ENCODE measurements at regions not wholly inside any gene's neighbourhood (a gene's known extent, or its start where the extent isn't known, plus 50 kb on each side); places are given as distances from the start of the nearest gene placed in this dataset.

DNA sequence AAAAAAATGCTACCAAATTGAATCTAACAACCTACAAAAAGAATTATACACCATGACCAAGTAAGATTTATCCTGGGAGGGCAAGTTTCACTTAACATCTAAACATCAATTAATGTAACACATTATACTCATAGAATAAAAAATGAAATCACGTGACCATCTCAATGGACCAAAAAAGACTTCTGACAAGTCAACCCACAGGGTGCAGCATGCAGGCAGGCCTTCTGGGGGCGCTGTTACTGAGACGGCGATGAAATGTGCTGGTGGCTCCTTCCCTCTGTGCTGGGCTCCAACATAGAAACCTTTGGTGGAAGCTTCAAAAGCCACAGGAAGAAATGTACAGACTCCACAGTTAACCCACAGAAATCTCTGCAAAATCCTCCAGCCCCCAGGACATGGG lies 103.1 kb downstream of the INHBA start:
- peak; percentile 22; the same call in 1 of the 2 replicates for TF ChIP-seq CTCF (conservative IDR thresholded peaks at IDR 0.05; ENCODE audit: low read length)
- TF ChIP-seq EZH2phosphoT487 (IDR thresholded peaks at IDR 0.05; ENCODE audit: borderline replicate concordance): no peak
